ENCODE measurements at regions not wholly inside any gene's neighbourhood (a gene's known extent, or its start where the extent isn't known, plus 50 kb on each side); places are given as distances from the start of the nearest gene placed in this dataset.

DNA sequence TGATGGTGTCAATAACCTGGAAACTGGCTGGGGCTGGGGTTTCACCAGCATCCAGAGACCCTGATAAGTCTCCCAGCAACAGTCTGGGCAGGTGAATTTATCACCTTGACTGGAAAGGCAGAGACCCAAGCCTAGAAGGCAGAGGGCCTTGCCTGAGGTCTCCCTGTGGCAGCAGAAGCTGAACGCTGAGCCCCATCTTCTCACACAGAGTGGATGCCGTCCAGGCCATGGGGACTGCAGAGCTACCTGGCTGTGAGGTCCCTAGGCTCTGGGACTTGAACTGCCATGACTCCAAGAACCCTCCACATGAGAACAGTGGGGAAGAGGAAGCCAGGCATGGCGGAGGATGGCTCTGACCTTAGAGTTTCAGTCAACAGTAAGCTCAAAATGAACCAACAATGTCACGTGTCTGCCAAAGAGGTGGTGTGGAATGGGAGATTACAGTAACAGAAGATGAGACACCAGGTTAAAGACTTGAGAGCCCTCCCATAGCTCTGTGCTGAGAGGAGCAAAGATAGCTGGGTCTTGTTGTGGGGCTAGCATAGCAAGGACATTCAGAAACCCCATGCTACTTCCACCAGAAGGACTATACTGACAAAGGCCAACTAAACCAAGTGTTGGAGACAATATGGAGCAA lies 79.1 kb upstream of the LINC01488 start:
- no peak for DNase-seq (ENCODE audit: low read depth)
- H3K4me3 ChIP-seq (ENCODE audit: low read depth, low read length) = no peak overlapping the region

GRCh38 chr11:69403556-69404215 lies 77.8 kb upstream of the LINC01488 start:
- no peak for DNase-seq (ENCODE audit: low read depth)
- TF ChIP-seq, protein P1, sequence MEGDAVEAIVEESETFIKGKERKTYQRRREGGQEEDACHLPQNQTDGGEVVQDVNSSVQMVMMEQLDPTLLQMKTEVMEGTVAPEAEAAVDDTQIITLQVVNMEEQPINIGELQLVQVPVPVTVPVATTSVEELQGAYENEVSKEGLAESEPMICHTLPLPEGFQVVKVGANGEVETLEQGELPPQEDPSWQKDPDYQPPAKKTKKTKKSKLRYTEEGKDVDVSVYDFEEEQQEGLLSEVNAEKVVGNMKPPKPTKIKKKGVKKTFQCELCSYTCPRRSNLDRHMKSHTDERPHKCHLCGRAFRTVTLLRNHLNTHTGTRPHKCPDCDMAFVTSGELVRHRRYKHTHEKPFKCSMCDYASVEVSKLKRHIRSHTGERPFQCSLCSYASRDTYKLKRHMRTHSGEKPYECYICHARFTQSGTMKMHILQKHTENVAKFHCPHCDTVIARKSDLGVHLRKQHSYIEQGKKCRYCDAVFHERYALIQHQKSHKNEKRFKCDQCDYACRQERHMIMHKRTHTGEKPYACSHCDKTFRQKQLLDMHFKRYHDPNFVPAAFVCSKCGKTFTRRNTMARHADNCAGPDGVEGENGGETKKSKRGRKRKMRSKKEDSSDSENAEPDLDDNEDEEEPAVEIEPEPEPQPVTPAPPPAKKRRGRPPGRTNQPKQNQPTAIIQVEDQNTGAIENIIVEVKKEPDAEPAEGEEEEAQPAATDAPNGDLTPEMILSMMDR (IDR thresholded peaks at IDR 0.05; ENCODE audit: insufficient read depth, low read depth, low read length, missing control alignments) = no peak

More for the DNA sequence above, 79.1 kb upstream of the LINC01488 start:
- TF ChIP-seq, protein P1 (IDR thresholded peaks at IDR 0.05; ENCODE audit: insufficient read depth, low read depth, low read length, missing control alignments) = no peak

GRCh38 chr11:69406060-69406459 lies 75.4 kb upstream of the LINC01488 start:
- DNase-seq (ENCODE audit: low read depth) = no peak
- H3K4me3 ChIP-seq (ENCODE audit: low read depth, low read length) = no peak overlapping the region
- TF ChIP-seq, protein P1 (IDR thresholded peaks at IDR 0.05; ENCODE audit: insufficient read depth, low read depth, low read length, missing control alignments) = no peak

More at GRCh38 chr11:69403556-69404215, 77.8 kb upstream of the LINC01488 start:
- H3K4me3 ChIP-seq (ENCODE audit: low read depth, low read length) = no peak overlapping the region

GRCh38 chr11:69409812-69410645 lies 71.4 kb upstream of the LINC01488 start:
- no peak for DNase-seq (ENCODE audit: low read depth)
- no peak overlapping the region for H3K4me3 ChIP-seq (ENCODE audit: low read depth, low read length)

GRCh38 chr11:69411257-69411924 lies 70.1 kb upstream of the LINC01488 start:
- TF ChIP-seq, protein P1 (IDR thresholded peaks at IDR 0.05; ENCODE audit: insufficient read depth, low read depth, low read length, missing control alignments) = no peak
- no peak for DNase-seq (ENCODE audit: low read depth)
- H3K4me3 ChIP-seq (ENCODE audit: low read depth, low read length) = no peak overlapping the region

More at GRCh38 chr11:69409812-69410645, 71.4 kb upstream of the LINC01488 start:
- TF ChIP-seq, protein P1 (IDR thresholded peaks at IDR 0.05; ENCODE audit: insufficient read depth, low read depth, low read length, missing control alignments) = no peak

GRCh38 chr11:69413015-69413801 lies 68.3 kb upstream of the LINC01488 start:
- TF ChIP-seq, protein P1 (IDR thresholded peaks at IDR 0.05; ENCODE audit: insufficient read depth, low read depth, low read length, missing control alignments) = no peak
- no peak for DNase-seq (ENCODE audit: low read depth)
- no peak overlapping the region for H3K4me3 ChIP-seq (ENCODE audit: low read depth, low read length)
